ENCODE measurements at regions not wholly inside any gene's neighbourhood (a gene's known extent, or its start where the extent isn't known, plus 50 kb on each side); places are given as distances from the start of the nearest gene placed in this dataset.

GRCh38 chr5:92513067-92513466, 1068.0 kb downstream of the NR2F1-AS1 start:
- Histone ChIP-seq H3K9me1 (replicated peaks; ENCODE audit: control insufficient read depth, extremely low read depth, insufficient read depth, low read length) (no peaks in the 10 kb centered on the region), H3K27me3 (ENCODE audit: control insufficient read depth in 2 of 2, insufficient read depth in 2 of 2, low read length in 2 of 2) (no peaks in the 10 kb centered on the region), H3K4me1 (ENCODE audit: control insufficient read depth, extremely low read depth, insufficient read depth, low read length) (no peaks in the 10 kb centered on the region), H3K4me3 (replicated peaks in 1 of 3; ENCODE audit: insufficient read depth in 1 of 3, low read depth in 1 of 3, low read length in 3 of 3) (no peak overlapping the region), H3K9me3 (replicated peaks; ENCODE audit: control insufficient read depth, insufficient read depth, low read length) (no peaks in the 10 kb centered on the region), H2AFZ (ENCODE audit: low read depth, low read length) (no peak overlapping the region), H3K79me2 (ENCODE audit: control insufficient read depth, insufficient read depth, low read length) (no peaks in the 10 kb centered on the region), H4K20me1 (replicated peaks; ENCODE audit: control insufficient read depth, extremely low read depth, insufficient read depth, low read length) (no peaks in the 10 kb centered on the region), H3K9ac (replicated peaks; ENCODE audit: extremely low read depth, insufficient read depth, low read length) (no peak overlapping the region), H3K36me3 (ENCODE audit: control insufficient read depth in 2 of 2, extremely low read depth in 1 of 2, insufficient read depth in 2 of 2, low read length in 2 of 2) (no peaks in the 10 kb centered on the region), H3K4me2 (ENCODE audit: insufficient read depth, low read length) (no peak overlapping the region), H3K27ac (ENCODE audit: insufficient read depth, low read depth, low read length) (no peak overlapping the region)
- ChIA-PET CTCF (no interaction called here), POLR2A (no interaction called here)
- no peak for FAIRE-seq
- intact Hi-C loops (cut with micrococcal nuclease), result loop anchor here (10.0 kb wide), 1 partner anchor 1402 kb away; no protein-coding TSS in a partner anchor
- dilution Hi-C loops (cut with MboI; ENCODE audit: extremely low pct_ligation_motif_present, low sequenced_read_pairs), result no loop called here
- no peak for TF ChIP-seq MYC (IDR thresholded peaks at IDR 0.05; ENCODE audit: low read depth, low read length)
- no peak for TF ChIP-seq CTCF (IDR thresholded peaks at IDR 0.05; ENCODE audit: extremely low read depth in 1 of 2, insufficient read depth in 1 of 2, low read depth in 1 of 2, low read length in 2 of 2)
- TF ChIP-seq MAX (IDR thresholded peaks at IDR 0.05; ENCODE audit: insufficient read depth, insufficient read length), result no peak
- TF ChIP-seq EZH2 (IDR thresholded peaks at IDR 0.05; ENCODE audit: borderline replicate concordance, low read depth, low read length, severe bottlenecking), result no peak
- TF ChIP-seq POLR2A (IDR thresholded peaks at IDR 0.05; ENCODE audit: low read depth, low read length), result no peak
- no peak for TF ChIP-seq FOS (IDR thresholded peaks at IDR 0.05; ENCODE audit: borderline replicate concordance, insufficient read depth, low read length)
- no peak for TF ChIP-seq POLR2AphosphoS5 (IDR thresholded peaks at IDR 0.05; ENCODE audit: insufficient read depth, low read depth, low read length)
- TF ChIP-seq GATA2 (IDR thresholded peaks at IDR 0.05; ENCODE audit: insufficient read depth, insufficient read length, low read depth, low read length), result no peak
- no peak for TF ChIP-seq JUN (IDR thresholded peaks at IDR 0.05; ENCODE audit: borderline replicate concordance, insufficient read depth, insufficient read length, low read depth)
- DNase-seq (ENCODE audit: low read depth, low spot score), result no peak
- no TSS peak for BruUV-seq (replicated peaks)

All from endothelial cell of umbilical vein (primary cell).